ENCODE measurements at regions not wholly inside any gene's neighbourhood (a gene's known extent, or its start where the extent isn't known, plus 50 kb on each side); places are given as distances from the start of the nearest gene placed in this dataset.
"Not testable (repeated sequence)": the region's sequence is repeated elsewhere in the genome, so short reads cannot be mapped to it uniquely, and the experiment has no call there.

DNA sequence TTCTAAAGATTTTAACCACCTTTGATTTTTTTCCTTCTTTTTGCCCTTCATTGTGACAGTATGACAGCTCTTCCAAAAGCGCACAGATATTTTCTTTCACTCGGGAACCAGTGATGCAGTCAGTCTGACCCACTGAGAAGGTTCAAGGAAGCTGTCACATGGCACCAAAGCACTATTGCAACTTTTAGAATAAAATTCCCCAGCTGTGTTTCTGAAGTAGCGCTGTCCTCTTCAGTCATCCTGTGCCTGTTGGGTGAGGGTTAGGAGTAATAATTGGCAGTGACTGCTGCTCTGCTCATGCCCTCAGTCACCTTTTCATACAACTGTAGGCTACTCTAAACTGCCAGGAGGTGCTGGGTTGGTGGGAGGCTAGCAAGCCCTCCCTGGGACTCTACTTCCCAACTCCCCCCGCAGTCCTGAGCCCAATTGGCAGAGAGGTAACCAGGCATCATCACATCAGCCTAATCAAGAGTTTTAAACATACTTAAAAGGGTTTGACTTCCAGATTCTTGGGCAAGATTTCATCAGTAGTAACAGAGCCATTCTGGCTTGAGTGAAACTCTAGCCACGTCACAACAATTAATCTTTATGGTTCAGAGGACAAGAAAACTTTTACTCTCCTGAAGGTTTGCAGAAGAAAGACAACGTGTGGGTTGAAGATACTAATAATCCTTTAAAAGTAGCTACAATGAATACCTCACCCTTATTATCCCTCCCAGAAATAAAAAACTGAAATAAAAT is 473.3 kb downstream of the FBXO15 start:
- DNase-seq: no peak

DNA sequence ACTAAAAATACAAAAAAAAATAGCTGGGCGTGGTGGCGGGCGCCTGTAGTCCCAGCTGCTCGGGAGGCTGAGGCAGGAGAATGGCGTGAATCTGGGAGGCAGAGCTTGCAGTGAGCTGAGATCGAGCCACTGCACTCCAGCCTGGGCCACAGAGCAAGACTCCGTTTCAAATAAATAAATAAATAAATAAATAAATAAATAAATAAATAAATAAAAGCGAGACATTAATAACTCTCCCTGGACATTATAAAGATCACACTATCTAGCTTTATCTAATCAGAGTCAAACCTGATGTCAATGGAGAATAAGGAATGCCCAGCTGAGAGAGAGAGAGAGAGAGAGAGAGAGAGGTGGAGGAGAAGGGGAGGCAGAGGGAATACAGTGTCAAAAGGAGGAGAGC is 476.2 kb downstream of the FBXO15 start:
- DNase-seq: not testable (repeated sequence)

DNA sequence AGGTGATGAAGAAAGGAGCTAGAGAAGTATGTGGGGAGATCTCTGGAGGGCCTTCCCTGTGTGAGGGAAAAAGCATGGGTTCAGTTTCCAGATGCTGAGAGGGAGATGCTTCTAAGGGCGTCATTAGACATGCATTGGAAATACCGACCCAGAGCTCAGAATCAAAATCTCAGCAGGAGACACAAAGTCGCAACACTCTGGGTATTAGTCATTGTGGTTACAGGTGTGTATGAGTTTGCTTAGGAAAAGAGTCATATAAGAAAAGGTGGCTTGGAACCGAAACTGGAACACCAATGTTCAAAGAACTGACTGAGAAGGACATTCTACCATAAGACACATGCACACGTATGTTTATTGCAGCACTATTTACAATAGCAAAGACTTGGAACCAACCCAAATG is 477.1 kb downstream of the FBXO15 start:
- DNase-seq: no peak

DNA sequence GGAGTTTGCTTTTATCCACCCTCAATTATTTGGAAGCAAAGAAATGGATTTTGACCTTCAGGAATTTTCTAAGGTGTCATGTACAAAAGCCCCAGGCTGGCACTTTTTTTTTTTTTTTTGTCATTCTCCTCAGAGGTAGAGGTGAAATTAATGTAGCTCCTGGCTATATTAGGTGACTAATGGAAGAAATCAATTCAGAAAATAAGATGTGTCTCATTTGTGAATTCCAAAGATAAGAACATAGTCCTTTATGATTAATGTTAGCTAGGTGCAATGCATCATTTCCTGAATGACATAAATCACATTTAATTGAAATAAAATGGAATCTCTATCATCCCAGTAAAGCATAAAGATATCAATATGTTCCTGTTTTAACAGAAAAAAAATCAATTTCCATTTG is 477.6 kb downstream of the FBXO15 start:
- DNase-seq: no peak

DNA sequence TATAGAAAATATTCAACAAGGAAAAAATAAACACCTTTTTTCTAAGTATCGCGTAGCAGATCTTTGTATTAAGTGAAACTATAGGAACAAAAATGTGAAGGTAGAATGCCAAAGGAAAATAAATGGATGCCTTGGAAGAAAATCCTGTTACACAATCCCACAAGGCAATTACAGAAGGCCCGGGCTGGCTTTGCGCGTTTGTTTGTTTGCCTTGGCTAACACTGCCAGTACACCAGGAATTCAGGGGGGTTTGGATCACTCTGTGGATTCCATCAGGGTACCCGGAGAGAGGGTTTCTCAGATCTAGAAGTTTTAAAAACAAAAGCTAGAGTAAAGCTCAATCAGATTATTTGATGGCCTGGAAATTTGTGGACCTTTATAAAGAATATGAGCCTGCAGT is 478.3 kb downstream of the FBXO15 start:
- DNase-seq: no peak

DNA sequence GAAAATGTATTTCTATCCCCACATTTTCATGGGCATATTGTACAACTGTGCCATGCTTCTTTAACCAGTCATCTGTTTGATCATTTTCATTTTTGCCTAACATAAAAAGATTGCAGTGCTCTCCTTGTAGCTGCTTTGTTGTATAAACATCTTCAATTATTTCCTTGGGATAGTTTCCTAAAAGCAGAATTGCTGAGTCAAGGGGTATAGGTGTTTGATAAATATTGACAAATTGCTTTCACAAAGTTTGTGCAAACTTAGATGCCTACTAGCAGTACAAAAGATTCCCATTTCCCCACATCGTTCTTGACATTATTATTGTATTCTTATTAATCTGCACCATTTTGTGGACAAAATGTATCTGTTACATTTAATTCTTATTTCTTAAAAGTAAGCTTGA is 479.6 kb downstream of the FBXO15 start:
- no peak for DNase-seq

DNA sequence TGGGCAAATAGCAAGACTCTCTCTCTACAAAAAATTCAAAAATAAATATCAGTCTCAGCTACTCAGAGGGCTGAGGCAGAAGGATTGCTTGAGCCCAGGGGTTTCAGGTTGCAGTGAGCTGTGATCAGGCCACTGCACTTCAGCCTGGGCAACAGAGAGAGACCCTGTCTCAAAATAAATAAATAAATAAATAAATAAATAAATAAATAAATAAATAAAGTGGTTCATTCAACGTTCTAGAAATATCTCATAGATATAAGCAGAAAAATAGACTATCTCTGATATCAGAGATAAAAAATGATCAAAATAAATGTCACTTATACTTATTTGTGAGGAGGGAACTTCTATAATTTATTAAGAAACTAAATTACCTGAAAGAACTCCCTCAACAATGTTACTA is 480.9 kb downstream of the FBXO15 start:
- DNase-seq: no peak

DNA sequence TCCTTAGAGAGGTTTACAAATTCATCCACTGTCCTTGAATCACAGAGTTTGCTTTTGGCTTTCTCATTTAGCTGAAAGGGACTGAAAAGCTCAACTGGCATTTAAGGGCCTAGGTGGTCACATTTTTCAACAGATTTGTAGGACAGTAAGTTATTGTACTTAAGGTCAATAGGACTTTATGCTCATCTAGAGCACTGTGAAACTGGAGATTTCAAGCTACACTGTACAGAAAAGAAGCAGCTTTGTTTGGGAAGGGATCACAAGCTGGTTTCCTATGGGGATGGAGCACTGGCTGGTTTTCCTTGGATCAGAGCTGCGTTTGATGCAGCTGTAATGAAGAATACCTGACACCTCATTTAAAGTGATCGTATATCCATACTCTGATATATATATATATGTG is 482.7 kb downstream of the FBXO15 start:
- no peak for DNase-seq

DNA sequence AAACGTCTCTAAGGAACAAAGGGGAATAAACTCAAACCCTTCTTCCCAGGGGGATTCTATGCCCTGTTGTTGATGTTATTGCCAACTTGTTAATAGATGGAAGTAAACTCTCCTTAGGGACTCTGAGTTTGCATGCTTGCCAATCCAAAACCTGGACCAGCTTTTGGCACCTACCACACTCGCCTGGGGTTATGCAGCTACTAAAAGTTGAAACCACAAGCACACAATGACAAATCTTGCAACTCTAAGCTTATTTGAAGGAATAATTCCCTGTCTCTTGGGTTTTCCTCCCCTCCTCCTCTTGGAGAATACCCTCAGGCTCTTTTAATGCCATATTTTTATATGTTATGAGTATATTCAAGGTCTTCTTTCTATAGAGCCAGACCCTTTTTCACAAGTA is 484.1 kb downstream of the FBXO15 start:
- DNase-seq: no peak

DNA sequence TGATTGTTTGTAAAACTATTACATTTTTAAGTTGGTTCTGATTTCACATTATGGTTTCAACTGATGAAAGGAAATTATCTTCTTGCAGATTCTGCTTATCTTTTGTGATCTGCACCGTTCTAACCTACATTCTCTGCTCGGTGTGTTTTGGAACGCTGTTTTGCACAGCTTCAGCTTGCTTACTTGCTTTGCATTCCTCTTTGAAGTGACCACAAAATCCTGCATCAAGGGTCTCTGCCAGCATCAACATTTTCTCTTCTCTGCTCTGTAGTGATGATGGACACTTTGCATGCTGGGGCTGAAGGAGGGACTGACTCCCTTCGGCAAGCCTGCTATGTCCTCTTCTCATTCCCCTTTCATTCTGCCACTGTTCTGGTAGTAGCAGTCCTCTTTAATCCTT is 485.2 kb downstream of the FBXO15 start:
- DNase-seq: no peak

DNA sequence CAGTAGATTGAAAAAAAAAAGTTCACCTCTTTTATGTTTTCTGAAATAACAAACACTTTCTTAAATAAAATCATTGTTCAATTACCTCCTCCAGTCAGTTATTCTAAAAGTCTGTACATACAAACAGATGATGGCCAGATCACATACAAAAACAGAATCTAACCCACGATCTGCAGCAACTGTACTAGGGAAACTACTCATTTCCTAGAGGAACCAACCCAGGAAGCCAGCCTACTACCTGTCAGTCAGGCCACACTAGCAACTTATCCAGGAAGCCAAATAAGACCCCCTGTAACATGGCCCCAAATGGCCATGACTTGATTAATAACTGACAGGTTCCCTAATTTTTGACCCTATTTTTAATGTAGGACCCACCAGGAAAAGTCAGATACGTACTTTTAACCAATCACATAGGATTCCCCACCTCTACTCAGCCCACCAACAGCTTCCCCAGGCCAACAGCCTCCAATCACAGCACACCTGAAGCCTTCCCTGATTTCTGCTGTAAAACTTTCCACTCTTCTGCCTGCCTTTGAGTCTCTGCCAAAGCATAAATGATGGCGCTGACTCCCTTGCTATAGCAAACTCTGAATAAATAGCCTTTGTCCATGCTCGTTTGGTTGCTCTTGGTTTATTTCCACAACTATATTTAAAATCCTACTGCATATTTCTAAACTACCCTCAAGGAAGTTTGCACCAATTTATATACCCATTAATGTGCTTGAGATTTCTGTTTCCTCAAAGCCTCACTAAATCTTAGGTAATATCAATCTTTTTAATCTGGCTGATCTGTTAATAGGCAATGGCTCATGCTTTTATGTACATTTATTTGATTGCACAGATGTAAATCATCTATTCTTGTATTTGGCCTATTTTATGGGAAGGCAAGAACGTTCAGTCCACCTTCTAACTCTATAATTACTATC is 486.4 kb downstream of the FBXO15 start:
- no peak for DNase-seq

DNA sequence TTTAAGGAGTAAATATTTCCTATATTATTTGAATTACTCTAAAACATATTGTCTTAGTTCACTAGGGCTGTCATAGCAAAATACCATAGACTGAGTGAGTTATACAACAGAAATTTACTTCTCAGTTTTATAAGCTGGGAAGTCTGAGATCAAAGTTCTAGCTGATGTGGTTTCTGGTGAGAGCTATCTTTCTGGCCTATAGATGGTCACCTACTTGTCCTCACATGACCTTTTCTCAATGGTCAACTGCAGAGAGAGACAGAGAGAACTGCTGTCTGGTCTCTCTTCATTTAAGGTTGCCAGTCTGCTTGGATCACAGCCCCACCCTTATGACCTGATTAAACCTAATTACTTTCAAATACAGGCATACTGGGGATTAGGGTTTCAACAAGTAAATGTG is 490.9 kb downstream of the FBXO15 start:
- no peak for DNase-seq

DNA sequence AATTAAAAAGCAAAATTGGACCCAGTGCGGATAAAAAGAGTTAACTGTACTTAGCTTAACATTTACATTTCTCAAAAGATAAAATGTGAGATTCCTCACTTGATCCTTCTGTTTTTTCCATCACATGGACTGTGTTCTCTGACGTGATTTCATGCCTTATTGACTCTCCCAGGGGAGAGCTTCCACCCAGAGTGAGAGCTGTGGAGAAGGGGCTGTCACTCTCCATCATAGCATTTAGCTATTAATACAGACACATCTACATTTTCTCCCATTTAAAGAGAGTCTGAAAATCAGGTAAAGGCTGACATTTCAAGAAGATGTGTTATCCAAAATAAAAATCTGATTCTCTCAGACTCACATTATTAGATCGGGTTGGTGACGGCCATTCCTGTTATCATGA is 493.8 kb downstream of the FBXO15 start:
- DNase-seq: no peak

DNA sequence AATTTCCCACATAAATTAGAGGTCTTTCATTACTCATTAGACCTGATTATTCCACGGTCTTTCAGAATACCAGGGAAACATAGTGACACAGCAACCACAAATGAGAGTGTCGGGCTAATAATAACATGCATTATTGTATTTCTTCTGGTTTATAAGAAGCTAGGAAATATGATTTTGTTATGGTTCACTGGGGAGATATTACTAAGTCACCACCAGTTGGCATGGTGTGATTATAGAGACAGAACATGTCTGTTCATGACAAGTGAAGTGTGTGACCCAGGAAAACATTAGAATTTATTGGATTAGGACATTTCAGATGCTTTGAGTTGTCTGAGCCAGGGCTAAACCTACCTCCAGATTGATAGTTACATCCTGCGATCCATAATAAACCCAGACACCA is 494.4 kb downstream of the FBXO15 start:
- no peak for DNase-seq

DNA sequence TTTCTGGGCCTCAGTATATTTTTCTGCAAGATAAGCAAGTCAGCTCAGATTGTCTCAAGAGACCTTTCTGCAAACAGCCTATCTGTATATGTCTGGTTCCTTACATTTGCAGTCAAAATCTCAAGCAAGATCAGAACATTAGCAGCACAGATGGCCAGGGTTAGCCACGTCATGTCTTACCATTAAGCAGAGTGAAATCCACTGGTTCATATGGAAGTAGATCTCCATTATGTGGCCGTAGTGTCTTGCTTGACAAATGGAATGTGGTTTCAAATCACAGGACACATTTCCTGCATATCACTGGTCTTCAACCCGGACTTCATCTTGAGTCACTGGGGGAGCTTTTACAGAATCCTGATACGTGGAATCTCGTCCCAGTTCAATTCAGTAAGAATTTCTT is 500.2 kb downstream of the FBXO15 start:
- DNase-seq: no peak

DNA sequence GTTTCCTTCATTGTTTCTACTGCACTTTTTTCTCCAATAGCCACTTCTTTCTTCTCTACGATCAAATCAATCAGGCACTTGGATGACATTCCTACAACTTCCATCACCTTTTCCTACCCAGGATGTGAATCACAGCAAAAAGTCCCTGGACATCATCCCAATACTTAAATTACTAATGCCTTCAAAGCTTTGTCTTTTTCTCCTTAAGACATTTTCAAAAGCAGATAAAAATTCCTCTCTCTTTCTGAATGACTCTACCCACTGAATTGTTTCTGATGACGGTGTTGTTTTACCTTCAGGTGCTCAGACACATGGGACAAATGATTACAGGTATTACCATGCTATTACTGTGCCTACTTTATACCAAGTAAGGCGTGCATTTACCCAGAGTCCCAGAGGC is 500.9 kb downstream of the FBXO15 start:
- no peak for DNase-seq

DNA sequence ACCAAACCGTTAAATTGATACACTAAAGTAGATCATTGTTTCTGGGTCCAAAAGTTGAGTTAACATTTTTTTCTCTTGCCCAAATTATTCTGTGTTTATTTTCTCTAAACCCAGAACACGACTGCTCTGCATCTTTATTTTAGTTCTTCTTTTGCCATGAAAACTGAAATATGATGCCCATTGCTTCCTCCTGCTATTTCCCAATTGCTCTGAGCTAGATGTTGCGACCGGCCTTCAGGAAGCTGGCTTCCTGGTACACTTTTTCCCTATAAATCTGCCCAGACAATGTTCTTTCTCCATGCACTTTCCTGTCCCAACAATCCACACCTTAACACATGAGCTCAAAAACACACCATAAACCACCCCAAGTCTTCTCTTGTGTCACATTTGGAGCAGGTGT is 501.4 kb downstream of the FBXO15 start:
- no peak for DNase-seq

DNA sequence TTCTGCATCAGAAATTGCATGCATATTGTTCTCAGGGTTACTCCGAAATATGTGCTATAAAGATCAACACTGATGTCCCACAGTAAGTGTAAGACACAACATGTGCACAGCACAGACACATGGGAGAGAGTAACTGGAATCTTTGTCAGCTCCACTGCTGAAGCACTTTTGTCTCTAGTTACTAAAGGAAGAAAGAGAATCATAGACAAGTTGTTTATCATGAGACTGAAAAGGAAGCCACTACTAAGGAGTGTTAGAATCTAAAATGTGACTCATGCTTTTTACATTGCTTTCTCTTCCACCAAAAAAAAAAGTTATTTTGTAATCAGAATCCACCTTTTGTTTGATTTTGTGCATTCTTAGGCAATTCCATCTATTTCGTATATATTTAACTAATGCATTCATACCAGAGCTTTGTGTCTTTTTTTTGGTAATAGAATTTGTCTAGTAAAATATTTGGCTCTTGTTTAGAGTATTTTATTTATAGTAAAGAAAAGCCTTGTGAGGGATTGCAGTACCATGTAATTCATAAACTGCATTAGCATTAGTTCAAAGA is 502.4 kb downstream of the FBXO15 start:
- DNase-seq: no peak

DNA sequence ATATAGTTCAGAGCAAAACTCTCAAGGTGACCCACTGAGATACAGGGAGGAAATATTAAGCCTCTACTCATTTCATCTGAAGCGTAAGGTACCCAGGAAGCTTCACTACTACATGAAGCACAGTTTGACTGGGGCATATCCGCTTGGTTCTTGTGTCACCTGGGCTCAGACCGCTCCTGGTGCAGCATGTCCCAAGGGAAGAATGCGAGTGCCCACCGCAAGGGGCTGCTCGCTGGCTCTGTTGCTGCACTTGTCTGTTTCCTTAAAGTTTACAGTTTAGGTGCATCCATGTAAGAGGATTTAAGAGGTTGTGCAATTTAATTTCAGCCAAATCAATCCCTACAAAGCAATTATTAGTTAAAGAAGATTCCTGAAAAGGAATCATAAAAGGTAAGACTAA is 507.8 kb downstream of the FBXO15 start:
- DNase-seq: no peak

DNA sequence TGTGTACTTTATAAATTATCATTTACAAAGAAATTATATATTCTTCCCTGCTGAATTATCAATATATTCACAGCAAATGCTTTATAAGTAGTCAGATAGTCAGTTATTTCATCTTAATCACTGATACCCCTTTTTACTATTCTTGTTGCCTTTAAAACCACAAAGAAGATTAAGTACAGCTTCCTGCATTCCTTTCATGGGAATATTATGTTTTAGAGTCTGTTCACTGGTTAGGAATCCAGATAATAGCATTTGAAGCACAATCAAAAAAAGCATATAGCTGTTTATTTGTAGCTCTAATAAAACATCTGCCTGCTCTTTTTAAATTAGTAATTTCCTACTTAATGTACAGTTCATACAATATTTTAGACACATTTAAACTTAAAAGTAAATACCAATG is 508.9 kb downstream of the FBXO15 start:
- DNase-seq: no peak

DNA sequence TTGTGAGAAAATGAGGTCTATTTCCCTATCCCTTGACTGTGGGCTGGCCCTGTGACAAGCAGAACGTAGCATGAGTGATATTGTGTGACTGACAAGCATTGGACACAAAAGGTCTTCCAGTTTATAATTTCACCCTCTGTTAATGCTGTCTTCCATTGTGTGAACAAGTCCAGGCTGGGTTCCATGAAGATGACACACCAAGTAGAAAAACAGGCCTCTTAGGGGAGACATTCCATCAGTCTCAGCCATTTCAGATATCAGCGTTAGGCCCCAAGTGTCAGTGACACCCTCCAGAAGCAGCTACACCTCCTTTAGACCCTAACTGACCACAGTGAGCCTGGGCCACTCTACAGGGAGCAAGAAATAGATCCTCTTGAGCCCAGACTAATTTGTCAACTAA is 511.3 kb downstream of the FBXO15 start:
- no peak for DNase-seq

DNA sequence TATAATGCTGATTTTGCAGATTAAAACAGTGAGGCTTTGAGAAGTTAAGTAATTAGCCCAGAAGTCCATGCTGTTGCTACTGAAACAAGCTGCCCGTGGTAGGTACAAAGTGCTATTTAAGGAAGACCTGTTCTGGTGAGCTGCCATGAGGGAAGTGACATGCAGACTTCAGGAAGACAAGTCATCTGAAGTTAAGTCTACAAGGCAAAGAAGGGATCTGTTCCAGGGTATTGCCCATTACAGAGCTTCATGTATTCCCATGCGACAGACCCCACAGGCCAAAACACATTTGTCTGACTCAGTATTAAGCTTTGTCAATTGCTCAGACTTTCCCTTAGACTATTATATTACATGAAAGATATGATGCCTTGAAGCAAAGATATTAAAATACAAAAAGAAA is 520.8 kb downstream of the FBXO15 start:
- DNase-seq: no peak

DNA sequence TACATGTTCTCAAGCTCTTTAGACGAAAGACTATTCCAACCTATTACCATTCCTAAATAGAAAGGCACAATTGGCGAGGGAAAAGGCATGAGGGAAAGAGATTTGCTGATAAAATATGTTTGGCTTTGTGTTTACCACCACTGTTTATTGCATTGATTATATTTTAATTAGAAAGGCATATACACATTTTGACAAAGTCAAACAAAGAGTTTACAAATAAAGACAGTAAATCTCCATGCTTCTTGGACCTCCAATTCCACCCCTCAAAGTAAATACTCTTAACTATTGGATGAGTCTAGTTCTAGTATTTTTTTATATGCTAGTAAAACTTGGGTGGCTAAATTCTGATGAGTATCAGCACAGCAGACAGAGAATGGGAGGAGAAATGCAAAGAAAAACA is 521.4 kb downstream of the FBXO15 start:
- no peak for DNase-seq

DNA sequence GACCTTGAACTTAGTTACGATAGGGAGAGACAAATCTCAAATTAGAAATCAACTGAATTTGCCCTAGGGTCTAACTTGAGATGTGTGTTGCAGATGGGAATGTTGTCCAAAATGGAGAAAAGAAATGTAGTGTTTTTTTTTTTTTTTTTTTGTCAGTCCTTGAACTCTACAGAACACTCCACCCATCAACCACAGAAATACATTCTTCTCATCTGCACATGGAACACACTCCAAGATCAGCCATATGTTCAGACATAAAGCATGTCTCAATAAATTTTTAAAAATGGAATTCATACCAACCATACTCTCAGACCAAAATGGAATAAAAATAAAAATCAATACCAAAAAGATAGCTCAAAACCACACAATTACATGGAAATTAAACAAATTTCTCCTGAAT is 526.5 kb downstream of the FBXO15 start:
- no peak for DNase-seq

Measured in C1 segment of cervical spinal cord (tissue), 14 donors.